Hematopoietic multipotent progenitor cell treated with erythropoietin and hydrocortisone succinate and interleukin-3 and kit ligand, for 17 days (in vitro differentiated cells): ENCODE measurements at regions not wholly inside any gene's neighbourhood (a gene's known extent, or its start where the extent isn't known, plus 50 kb on each side); places are given as distances from the start of the nearest gene placed in this dataset.

Experiments used
- DNase-seq: peaks from one replicate; pipeline ENCODE4 v3.0.0-alpha.2; 2015; ENCODE audit warnings: low spot score

DNA sequence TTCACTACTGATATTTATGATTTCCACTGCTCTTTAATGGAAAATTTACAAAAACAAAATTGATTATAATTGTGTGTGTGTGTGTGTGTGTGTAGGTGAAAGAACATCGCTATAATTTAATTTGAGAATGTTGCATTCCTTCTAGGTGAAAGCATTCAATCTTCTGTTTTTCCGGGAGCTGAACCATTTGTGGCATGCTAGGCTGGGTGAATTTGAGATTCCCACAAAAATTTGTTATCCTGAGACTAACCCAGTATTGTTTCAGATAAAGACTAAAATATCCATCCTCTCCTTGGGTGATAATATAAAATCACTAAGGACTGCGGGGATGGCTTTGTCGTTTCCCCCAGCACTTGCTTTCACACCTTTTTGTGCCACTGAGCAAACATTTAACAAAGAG is 911.2 kb upstream of the PIK3C3 start:
- DNase-seq = no peak

DNA sequence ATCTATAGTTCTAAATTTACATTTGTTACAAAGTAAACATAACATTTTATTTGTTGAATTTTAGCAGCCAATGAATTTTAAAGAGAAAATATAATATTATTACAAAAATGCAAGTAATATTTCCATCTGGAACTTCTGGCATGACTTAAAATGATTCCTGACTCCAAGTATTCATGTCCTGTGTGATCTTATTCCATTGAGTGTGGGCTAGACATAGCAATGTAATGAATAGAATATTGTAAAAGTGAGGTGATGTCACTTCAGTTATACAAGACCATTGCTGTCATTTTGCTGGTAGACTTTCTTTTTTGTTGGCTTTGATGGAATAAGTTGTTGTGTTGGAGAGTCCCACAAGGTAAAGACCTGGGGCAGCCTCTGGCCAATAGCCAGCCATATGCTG is 912.2 kb upstream of the PIK3C3 start:
- DNase-seq = no peak

DNA sequence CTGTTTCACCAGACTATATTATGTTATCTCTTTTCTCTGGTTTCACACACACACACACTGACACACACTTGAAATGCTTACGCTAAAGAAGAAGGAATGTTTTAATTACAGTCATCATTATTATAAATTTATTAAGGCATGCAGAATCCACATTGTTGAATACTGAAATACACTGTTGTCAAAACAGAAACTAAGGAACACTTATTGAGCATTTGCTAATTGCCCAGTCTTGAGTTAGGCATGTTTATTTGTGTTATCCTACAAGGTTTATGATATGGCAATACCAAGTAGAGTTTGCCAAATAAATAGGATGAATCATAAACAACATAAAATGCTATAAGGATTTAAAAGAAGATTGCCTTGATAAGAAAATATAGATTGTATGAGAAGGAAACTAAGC is 917.0 kb upstream of the PIK3C3 start:
- no peak for DNase-seq

DNA sequence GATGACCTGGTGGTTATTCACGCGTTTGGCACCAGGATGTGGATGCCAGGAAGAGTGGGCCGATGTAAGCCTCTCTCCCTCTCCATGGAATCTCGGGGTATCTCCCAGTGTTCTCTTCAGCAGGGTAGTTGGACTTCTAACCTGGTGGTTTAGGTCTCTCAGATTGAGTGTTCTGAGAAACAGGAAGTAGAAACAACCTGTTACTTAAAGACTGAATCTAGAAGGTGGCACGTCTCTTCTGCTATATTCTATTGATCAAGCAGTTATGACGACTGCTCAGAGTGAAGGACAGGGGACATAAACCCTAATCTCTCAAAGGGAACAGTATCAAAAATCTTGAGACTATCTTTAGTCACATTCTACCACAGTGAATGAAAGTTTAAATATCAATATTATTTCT is 918.7 kb upstream of the PIK3C3 start:
- no peak for DNase-seq

DNA sequence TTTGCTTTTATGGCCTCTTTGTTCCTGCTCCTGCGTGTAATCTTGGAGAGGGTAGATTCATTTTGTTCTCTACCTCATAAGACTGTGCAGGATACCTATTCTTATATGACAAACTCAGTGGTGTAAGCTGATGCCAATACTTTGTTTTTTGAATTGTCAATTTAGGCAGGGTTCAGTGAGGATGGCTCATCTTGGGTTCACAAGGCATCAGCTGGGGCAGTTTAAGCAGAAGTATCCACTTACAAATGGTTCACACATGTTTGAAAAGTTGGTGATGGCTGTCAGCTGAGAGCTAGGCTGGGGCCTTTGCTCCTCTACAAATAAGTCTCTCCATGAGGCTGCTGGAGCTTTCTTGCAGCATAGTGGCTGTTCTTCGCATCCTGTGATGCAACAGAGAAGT is 920.6 kb upstream of the PIK3C3 start:
- no peak for DNase-seq

DNA sequence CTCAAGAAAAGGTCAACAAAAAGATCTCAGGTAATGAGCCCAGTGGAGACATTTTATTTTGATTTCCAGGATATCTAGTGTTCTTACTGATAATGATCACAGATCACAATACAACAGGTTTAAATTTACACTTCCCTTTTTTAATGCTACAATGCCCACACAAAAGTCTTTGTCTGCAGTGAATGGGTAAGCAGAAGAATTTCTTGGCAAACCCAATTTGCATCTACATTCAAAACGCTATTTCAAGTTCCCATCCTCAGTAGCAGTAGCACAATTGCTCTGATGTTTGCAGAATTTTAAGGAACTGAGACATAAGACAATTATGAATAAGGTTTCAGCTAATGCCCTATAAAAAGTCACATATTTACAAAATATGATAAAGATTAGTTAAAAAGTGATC is 929.4 kb upstream of the PIK3C3 start:
- no peak for DNase-seq

DNA sequence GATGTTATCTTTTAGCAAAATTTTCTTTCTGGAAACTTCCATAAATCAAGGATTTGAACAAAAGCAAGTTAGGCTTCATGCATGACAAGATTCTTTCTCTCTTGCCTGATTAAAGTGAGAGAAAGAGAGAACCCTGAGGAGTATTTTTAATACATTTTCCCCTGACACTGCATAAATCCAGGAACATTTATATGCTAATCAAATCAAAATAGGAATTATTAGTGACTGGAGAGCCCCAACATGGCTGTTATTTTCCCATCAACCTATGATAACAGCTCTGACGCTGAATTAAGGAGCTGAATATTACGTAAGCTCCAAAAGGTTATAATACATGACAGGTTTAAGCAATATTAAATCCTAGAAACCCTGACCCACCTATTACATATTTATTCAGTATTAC is 930.2 kb upstream of the PIK3C3 start:
- DNase-seq = no peak

DNA sequence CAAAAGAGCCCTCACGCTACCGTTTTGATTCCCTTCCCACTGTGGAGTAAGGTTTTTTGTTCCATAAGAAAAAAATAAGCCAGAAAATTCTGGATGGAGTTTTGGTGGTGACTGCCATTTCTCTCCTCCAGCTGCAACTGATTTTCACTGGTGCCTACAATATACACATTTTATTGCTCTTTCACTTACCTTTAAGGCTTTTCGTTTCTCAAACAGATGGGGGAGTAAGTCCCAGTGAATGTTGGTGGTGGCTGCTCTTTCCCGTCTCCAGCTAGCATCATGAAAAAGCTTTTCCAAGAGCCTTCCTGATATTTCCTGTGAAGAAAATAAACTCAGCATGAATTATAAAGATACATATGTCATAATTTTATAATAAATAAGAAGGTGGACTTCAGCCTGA is 932.5 kb upstream of the PIK3C3 start:
- no peak for DNase-seq

DNA sequence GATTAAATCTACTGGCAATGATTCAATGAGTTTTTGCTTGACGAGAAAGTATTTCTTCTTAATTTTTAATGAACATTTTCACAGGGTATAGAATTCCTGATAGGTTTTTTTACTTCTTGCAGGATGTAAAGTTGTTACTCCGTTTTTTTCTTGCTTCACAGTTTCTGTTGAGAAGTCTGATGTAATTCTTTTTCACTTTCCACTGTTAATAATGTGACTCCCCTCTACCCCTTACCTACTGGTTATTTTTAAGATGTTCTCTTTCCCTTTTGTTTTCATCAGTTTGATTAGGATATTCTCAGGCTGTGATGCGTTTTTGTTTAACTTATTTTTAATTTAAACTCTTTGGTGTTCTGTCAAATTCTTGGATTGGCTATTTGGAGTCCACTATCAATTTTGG is 933.9 kb upstream of the PIK3C3 start:
- DNase-seq = no peak

DNA sequence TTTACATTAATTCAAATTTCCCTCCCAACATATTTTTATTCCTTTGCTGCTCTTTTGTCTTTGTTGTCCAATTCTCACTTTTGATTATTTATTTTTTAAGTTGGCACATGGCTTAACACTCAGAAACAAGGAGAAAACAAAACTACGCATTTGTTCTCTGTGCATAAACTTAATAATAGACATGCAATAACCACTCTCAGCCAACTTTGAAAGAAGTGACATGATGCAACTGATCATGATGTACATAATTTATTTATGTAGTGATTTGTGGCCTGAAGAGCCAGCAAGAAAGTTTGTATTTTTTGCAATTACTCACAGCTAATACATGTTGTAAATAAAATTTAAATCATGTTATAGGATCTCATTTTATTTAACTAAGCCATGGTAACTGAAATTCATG is 942.8 kb upstream of the PIK3C3 start:
- DNase-seq = no peak

DNA sequence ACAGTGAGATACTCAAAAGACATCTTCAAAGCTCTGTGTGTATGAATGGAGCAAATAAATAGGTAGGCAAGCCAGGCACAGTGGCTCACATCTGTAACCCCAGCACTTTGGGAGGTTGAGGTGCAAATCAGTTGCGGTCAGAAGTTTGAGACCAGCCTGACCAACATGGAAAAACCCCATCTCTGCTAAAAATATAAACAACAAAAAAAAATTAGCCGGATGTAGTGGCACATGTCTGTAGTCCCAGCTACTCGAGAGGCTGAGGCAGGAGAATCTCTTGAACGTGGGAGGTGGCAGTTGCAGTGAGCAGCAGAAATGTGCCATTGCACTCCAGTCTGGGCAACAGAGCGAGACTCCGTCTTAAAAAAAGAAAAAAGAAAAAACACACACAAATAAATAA is 945.1 kb upstream of the PIK3C3 start:
- no peak for DNase-seq

DNA sequence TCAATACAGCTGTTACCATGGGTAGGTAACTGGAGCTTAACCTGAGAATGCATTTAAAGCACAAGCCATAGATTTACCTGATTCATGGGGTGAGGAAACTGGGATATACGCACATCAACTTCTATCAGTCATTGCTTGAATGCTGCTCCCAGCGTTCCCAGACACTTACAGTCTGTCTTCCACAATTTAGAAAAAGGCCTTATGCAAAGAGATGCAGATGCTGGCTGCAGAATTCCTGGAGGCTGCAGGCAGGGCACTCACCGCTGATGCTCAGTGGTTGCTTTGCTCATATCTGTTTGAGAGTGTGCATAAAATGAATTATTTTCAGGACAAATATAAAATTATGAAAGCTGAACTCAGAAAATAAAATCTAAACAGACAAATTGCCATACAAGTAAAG is 950.7 kb upstream of the PIK3C3 start:
- DNase-seq = no peak

DNA sequence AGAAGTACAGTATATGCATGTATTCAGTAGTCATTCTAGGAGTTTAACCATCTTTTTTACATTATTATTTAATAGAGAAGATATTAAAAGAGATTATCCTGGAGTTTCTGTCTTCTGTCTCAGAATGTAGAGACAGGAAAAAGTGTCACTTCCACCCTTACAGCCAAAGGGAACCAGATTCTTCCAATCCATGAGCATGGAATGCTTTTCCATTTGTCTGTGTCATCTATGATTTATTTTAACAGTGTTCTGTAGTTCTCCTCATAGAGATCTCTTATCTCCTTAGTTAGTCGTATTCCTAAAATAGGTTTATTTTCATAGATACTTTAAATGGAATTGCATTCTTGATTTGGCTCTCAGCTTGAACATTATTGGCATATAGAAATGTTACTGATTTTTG is 959.5 kb upstream of the PIK3C3 start:
- no peak for DNase-seq

DNA sequence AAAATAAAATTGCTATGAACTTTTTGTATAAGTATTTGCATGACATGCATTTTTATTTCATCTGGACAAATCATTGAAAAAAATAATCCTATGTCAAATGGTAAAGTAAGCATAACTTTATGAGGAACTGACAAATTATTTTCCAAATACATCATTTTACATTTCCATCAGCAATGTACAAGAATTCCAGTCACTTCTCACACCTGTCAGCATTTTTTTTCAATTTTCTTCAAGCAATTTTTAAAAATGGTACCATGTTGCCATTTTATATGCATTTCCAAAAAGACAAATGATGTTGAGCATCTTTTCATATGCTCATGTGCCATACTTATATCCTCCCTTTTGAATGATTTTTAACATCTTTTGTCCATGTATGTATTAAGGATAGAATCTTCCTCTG is 961.7 kb upstream of the PIK3C3 start:
- DNase-seq = no peak

DNA sequence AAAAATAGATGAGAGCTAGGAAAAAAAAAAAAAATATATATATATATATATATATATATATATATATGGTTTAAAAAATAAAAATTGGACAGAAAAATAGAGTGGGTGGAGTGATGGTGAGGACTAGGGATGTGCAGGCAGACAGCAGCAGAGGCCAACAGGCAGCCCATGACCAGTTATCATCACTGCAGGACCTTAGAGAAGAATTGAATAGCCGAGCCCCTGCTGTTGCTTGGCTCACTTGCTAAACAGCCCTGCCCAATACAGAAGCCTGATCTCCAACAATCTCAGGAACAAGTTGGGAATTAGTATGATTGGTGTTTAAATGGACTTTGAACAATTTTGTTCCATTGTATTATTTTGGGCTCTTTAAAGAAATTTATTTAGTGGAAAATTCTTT is 967.5 kb upstream of the PIK3C3 start:
- no peak for DNase-seq

DNA sequence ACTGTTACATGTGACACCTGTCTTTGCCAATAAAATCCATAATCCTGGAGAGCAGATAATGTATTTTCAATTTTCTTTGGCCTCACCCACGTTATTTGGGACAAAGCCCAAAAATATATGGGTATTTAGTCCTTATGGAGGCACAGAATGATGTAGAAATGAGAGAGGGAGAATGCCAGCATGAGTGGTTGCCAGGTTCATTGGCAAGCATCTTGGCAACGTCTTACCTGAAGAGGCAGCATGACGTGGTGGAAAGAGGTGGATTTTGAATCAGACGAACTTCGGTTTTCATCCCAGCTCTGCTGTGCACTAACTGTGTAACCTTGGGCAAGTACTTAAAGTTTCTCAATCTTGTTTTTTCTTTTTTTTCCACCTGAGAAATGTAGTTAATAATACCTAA is 969.6 kb upstream of the PIK3C3 start:
- DNase-seq = no peak

DNA sequence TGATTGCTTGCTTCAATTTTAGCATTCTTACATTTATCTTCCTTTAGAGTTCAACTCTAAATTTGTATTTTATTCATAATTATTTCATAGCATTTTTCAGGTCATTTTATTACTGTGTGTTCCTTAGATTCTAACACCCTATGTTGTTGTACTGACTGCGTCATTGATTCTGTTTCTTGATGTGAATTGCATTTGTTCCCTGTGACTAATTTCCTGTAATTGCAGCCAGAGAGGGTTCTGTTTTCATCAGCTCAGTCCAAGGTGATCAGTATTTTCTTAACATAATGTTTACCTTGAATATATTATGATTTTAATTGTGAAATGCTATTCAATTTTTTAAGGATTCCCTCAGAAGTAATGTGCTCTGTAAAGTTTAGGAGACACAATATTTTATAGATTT is 970.2 kb upstream of the PIK3C3 start:
- DNase-seq = no peak

DNA sequence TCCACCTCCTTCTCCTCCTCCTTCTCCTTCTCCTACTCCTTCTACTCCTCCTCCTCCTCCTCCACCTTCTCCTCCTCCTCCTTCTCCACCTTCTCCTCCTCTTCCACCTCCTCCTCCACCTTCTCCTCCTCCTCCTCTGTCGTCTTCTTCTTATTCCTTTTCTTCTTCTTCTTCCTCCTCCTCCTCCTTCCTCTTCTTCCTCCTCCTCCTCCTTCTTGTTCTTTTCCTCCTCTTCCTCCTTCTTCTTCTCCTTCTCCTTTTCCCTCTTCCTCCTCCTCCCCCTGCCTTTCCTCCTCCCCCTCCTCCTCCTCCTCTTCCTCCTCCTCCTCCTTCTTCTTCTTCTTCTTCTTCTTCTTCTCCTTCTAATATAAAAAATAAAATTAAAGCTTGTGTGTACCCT is 971.2 kb upstream of the PIK3C3 start:
- no peak for DNase-seq

DNA sequence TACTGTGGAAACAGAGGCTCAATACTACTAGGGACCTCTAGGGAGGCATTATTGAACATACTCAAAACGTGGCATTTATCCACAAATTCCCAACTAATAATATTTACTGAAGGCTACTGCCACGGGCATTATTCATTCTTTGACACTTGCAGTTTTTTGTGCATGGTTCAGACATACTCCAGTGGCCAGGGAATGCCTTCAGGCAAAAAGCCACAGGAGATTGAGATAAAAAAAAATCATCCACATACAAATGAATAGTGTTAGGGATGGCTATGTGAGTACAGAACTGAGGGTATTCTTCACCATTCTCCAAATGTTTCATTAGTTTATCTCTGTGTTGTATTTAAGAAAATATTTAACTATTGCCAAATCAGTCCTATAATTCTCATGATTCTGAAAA is 974.9 kb upstream of the PIK3C3 start:
- DNase-seq = no peak

DNA sequence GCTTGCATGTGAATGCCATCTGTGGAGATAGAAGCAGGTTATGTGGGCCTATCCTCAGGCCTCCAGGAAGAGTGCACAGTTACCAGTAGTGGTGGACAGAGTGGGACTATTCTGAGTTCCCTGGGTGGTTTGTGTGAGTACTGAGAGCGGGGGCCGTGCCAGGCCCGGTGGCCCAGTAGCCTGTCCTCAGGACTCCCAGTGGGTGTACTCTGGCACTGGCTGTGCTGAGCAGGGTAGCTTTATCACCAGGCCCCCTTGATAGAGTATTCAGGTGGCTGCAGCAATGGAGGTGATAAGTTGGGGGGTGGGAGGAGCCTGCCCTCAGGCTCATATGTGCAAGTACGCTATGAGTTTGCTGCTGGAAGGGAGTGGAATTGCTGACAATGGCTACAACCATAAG is 979.0 kb upstream of the PIK3C3 start:
- no peak for DNase-seq

DNA sequence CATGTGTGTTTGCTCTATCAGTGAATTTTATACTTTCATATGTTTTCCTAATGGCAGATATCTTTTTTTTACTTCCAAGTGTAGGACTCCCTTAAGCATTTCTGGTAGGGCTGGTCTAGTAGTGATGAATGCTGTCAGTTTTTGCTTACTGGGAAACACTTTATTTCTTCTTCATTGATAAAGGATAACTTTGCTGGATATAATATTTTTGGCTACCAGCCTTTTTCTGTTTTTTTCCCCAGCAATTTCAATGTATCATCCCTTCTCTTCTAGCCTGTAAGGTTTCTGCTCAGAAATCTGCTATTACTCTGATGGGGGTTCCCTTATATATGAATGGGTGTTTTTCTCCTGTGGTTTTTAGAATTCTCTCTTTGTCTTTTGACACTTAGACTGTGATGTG is 980.6 kb upstream of the PIK3C3 start:
- DNase-seq = no peak

DNA sequence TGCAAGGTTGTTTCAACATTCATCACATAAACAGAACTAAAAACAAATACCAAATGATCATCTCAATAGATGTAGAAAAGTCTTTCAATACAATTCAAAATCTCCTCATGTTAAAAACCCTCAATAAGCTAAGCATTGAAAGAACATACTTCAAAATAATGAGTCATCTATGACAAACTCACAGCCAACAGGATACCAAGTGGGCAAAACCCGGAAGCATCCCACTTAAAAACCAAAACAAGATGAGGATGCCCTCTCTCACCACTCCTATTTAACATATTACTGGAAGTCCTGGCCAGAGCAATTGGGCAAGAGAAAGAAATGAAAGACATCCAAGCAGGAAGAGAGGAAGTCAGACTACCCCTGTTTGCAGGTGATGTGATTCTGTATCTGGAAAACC is 992.2 kb upstream of the PIK3C3 start:
- DNase-seq = no peak

DNA sequence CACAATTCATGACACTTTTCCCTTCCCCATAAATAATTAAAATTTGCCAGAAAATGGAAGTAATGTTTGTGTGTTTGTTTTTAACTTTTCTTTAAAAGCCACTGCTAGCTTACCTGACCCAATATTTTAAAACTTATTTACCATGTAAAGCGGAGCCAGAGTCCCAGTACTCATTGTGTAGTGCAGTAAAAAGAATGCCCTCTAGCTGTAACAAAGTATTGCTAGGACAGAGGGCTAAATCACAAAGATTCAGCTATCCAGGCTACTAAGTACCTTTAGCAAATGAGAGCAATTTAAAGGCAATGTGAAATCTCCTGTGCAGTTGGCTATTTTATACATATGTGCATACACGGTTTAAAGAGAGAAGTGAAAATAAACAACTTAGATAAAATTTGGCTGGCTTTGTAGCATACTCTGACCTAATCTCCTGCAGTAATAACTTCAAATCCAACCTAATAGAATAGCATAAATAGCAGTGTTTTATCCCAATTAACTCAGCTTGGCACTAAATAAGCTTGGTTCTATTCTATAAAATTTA is 997.4 kb upstream of the PIK3C3 start:
- DNase-seq = no peak

DNA sequence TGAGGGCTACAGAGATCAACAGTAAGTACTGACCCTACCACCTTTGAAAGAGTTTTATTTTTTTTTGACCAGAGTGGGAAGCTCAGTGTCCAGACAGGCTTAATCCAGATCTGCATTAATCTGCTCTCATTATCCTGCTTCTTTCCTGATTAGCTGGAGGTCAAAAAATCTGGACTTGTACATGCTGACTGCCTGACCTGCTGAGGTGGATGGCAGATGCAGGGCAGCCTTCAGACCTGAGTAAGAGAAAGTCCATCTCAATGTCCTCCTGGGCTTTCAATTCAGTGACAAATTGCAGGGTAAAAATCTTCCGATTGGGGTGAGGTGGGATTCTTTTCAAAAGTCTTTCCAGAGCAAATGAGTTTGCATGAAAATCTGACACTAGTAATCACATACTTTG is 998.8 kb upstream of the PIK3C3 start:
- DNase-seq = no peak

DNA sequence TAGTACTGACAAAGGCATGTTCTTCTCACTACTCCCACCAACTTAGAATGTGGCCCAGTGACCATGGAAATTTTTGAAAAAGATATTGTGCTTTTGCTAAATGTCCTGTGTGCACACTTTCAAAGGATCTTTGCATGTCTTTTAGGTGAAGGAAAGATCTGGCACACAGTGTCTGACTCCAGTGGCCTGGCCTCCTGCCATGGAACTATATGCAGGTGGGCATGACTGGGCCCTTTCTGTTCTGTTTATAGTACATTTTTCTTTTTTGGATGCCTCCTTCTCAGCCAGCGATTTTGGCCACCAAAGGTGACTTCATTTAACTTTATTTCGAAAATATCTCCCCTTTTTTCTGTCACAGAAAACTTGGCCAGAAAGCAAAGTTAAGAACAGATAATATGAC is 999.7 kb upstream of the PIK3C3 start:
- no peak for DNase-seq
